Cardiac muscle cell (in vitro differentiated cells and primary cell): ENCODE measurements at regions not wholly inside any gene's neighbourhood (a gene's known extent, or its start where the extent isn't known, plus 50 kb on each side); places are given as distances from the start of the nearest gene placed in this dataset.
"Not testable (repeated sequence)": the region's sequence is repeated elsewhere in the genome, so short reads cannot be mapped to it uniquely, and the experiment has no call there.

ENCODE experiments used
- DNase-seq, 2 donors: peaks; one replicate each; pipeline versions ENCODE4 v3.0.0 to v3.0.0-alpha.2; 2010 to 2017; ENCODE audit warnings: low read depth in 1 of 2, low spot score in 1 of 2
- H3K27ac ChIP-seq: fragments of 200-600 bp; sonication (generic); 2 replicates; pipeline ENCODE4 v1.5.1; 2016
- H3K27me3 ChIP-seq: fragments of 200-600 bp; sonication (generic); 2 replicates; pipeline ENCODE4 v1.6.0; 2016; ENCODE audit warnings: control low read depth
- H3K36me3 ChIP-seq: fragments of 200-600 bp; sonication (generic); 2 replicates; pipeline ENCODE4 v1.5.1; 2016; ENCODE audit warnings: control low read depth
- H3K4me1 ChIP-seq: fragments of 200-600 bp; sonication (generic); 2 replicates; pipeline ENCODE4 v1.8.1; 2017; ENCODE audit warnings: low read depth, mild to moderate bottlenecking, mixed run types
- H3K4me3 ChIP-seq: fragments of 200-600 bp; sonication (generic); 2 replicates; pipeline ENCODE4 v1.5.1; 2016; ENCODE audit warnings: mild to moderate bottlenecking
- H3K9me3 ChIP-seq: fragments of 200-600 bp; sonication (generic); 2 replicates; pipeline ENCODE4 v1.5.1; 2017; ENCODE audit warnings: low read depth, mild to moderate bottlenecking, control low read depth
- TF ChIP-seq, protein P1 (sequence below): IDR thresholded peaks from 2 replicates; pipeline ENCODE4 v1.5.1; 2012; ENCODE audit warnings: low read depth, mild to moderate bottlenecking, low read length

DNA sequence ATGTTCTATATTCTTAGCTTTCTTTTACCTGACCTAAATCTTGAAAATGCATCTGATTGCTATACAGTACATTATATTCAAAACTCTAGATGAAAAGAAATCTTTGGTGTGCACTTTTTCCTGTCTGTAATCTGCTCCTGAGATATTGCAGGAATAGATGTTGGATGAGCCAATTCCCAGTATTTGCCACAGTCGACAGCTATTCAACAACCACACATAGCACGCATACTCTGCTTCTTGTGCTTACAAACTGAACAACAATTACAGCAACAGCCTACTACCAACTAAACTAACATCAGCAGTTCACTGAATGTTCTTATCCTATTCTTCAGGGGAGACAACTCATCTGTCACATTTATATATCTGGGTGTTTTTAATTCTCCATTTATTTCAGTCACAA is 573.9 kb upstream of the GRID2 start:
- Histone ChIP-seq H3K9me3 (no peaks in the 10 kb centered on the region), H3K4me3 (no peak overlapping the region), H3K4me1 (no peaks in the 10 kb centered on the region), H3K27me3 (no peaks in the 10 kb centered on the region), H3K27ac (no peak overlapping the region), H3K36me3 (no peaks in the 10 kb centered on the region)
- peak in 1 of 2 donors; percentile 68 for DNase-seq
- TF ChIP-seq, protein P1, sequence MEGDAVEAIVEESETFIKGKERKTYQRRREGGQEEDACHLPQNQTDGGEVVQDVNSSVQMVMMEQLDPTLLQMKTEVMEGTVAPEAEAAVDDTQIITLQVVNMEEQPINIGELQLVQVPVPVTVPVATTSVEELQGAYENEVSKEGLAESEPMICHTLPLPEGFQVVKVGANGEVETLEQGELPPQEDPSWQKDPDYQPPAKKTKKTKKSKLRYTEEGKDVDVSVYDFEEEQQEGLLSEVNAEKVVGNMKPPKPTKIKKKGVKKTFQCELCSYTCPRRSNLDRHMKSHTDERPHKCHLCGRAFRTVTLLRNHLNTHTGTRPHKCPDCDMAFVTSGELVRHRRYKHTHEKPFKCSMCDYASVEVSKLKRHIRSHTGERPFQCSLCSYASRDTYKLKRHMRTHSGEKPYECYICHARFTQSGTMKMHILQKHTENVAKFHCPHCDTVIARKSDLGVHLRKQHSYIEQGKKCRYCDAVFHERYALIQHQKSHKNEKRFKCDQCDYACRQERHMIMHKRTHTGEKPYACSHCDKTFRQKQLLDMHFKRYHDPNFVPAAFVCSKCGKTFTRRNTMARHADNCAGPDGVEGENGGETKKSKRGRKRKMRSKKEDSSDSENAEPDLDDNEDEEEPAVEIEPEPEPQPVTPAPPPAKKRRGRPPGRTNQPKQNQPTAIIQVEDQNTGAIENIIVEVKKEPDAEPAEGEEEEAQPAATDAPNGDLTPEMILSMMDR: no peak

DNA sequence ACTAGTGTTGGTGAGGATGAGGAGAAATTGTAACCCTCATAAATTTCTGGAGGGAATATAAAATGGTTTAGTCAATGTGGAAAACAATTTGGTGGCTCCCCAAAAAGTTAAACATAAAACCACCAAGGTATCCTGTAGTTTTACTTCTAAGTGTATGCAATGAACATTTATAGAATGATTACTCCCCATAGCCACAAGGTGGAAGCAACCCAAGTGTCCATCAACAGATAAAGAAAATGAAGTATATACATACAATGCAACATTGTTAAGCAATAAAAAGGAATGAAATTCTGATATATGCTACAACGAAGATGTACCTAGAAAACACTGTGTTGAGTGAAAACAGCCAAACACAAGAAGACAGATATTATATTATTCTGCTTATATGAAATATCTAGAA is 569.1 kb upstream of the GRID2 start:
- no peak overlapping the region for H3K27ac ChIP-seq
- no peaks in the 10 kb centered on the region for H3K4me1 ChIP-seq
- TF ChIP-seq, protein P1: peak; percentile 35
- no peaks in the 10 kb centered on the region for H3K36me3 ChIP-seq
- H3K27me3 ChIP-seq: no peaks in the 10 kb centered on the region
- DNase-seq: peak in 1 of 2 donors; percentile 44
- H3K9me3 ChIP-seq: no peaks in the 10 kb centered on the region
- H3K4me3 ChIP-seq: no peak overlapping the region

DNA sequence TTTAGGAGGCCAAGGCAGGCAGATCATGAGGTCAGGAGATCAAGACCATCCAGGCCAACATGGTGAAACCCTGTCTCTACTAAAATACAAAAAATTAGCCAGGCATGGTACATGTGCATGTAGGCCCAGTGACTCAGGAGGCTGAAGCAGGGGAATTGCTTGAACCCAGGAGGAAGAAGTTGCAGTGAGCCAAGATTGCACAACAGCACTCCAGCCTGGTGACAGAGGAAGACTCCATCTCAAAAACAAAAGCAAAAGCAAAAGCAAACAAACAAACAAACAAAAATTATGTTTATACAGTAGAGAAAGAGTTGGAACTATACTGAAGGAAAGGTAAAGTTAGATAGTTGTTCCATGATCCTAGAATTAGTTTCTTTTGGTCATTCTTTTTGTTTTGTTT is 564.9 kb upstream of the GRID2 start:
- H3K27me3 ChIP-seq, DNase-seq, H3K27ac ChIP-seq, H3K9me3 ChIP-seq, H3K36me3 ChIP-seq, H3K4me1 ChIP-seq, H3K4me3 ChIP-seq: not testable (repeated sequence)

DNA sequence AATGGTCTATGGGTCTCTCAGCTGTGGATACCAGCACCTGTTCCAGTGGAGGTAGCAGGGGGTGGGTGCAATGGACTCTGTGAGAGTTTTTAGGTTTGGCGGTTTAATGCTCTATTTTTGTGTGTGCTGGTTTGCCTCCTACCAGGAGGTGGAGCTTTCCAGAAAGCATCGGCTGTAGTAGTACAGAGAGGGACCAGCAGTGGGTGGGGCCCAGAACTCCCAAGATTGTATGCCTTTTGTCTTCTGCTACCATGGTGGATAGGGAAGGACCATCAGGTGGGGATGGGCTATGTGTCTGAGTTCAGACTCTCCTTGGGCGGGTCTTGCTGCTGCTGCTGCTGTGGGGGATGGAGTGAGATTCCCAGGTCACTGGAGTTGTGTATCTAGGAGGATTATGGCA is 557.2 kb upstream of the GRID2 start:
- DNase-seq: no peak
- H3K27ac ChIP-seq: no peak overlapping the region
- H3K27me3 ChIP-seq: no peaks in the 10 kb centered on the region
- TF ChIP-seq, protein P1: no peak
- H3K4me1 ChIP-seq: no peaks in the 10 kb centered on the region
- no peaks in the 10 kb centered on the region for H3K9me3 ChIP-seq
- no peaks in the 10 kb centered on the region for H3K36me3 ChIP-seq
- H3K4me3 ChIP-seq: no peak overlapping the region

DNA sequence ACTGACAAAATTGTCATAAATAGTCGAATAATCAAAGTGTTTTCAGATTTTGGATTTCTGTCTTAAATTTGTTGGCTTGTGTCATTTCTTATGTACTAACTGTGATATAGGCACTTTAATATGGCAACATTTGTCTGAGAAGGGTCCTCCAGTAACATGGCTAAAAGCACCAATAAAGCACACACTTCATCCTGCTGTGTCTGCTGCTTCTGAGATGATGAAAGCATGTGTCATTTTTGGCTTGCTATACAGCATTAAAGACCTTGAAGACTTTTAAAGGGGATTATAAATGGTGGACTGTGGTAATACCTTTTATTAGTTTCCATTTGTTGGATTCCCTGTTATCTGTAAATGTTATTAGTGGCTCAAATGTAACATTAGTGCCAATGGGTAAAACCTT is 551.8 kb upstream of the GRID2 start:
- peaks cover 2% of the 10 kb centered on the region for H3K4me1 ChIP-seq
- no peak overlapping the region for H3K4me3 ChIP-seq
- no peak overlapping the region for H3K27ac ChIP-seq

DNA sequence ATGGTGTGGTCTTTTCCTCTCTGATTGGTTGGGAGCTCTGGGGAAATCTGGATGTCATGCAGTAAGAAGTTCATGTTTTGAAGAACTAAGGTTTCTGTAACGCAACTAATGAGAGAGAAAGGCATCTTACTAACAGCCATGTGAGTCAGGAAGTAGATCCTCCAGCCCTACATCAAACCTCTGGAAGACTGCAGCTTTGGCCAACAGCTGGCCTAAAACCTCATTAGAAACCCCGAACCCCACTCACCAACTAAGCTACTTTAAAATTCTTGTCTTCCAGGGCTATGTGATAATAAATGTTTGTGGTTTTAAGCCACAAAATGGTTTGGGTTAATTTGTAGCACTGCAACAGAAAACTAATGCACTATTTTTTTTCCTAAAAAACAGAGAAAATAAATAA is 549.0 kb upstream of the GRID2 start:
- peak in 1 of 2 donors; percentile 45 for DNase-seq
- H3K27me3 ChIP-seq: no peaks in the 10 kb centered on the region
- no peak overlapping the region for H3K27ac ChIP-seq
- H3K4me1 ChIP-seq: peaks cover 14% of the 10 kb centered on the region
- no peaks in the 10 kb centered on the region for H3K9me3 ChIP-seq
- H3K4me3 ChIP-seq: no peak overlapping the region
- TF ChIP-seq, protein P1: no peak
- H3K36me3 ChIP-seq: no peaks in the 10 kb centered on the region

More for the DNA sequence above, 551.8 kb upstream of the GRID2 start:
- Histone ChIP-seq H3K27me3 (no peaks in the 10 kb centered on the region), H3K36me3 (no peaks in the 10 kb centered on the region), H3K9me3 (no peaks in the 10 kb centered on the region)
- TF ChIP-seq, protein P1: no peak
- no peak for DNase-seq
